Mesenchymal stem cell (in vitro differentiated cells and primary cell): ENCODE measurements at regions not wholly inside any gene's neighbourhood (a gene's known extent, or its start where the extent isn't known, plus 50 kb on each side); places are given as distances from the start of the nearest gene placed in this dataset.

Experiments used
- DNase-seq: peaks from one replicate; pipeline ENCODE4 v3.0.0-alpha.2; 2013
- H2AFZ ChIP-seq: one replicate; pipeline ENCODE4 v1.6.1; 2013; ENCODE audit warnings: low read depth, mild to moderate bottlenecking, control low read depth, inconsistent platforms, low read length, moderate library complexity
- H2AK5ac ChIP-seq: 2 replicates; pipeline ENCODE4 v1.6.1; 2013; ENCODE audit warnings: low read length, moderate library complexity, mild to moderate bottlenecking, inconsistent platforms; ENCODE audit not compliant: severe bottlenecking
- H2BK120ac ChIP-seq: one replicate; pipeline ENCODE4 v1.6.1; 2013; ENCODE audit warnings: low read depth, mild to moderate bottlenecking, inconsistent platforms, low read length, moderate library complexity
- H2BK12ac ChIP-seq, 2 experiments: one replicate each; pipeline ENCODE4 v1.6.1; 2013; ENCODE audit warnings: inconsistent platforms in 2 of 2, low read length in 2 of 2, mild to moderate bottlenecking in 2 of 2, moderate library complexity in 2 of 2, control low read depth in 1 of 2
- H2BK15ac ChIP-seq: one replicate; pipeline ENCODE4 v1.6.1; 2013; ENCODE audit warnings: mild to moderate bottlenecking, low read depth, inconsistent platforms; ENCODE audit not compliant: poor library complexity, severe bottlenecking
- H2BK5ac ChIP-seq: 2 replicates; pipeline ENCODE4 v1.6.1; 2013; ENCODE audit warnings: low read depth, mild to moderate bottlenecking, low read length, control low read depth, inconsistent platforms; ENCODE audit not compliant: poor library complexity, severe bottlenecking
- H3K14ac ChIP-seq, 2 experiments: one replicate each; pipeline ENCODE4 v1.6.1; 2013; ENCODE audit warnings: inconsistent platforms in 2 of 2, low read length in 2 of 2, control low read depth in 1 of 2, mild to moderate bottlenecking in 1 of 2, moderate library complexity in 1 of 2
- H3K18ac ChIP-seq, 2 experiments: one replicate each; pipeline ENCODE4 v1.6.1; 2013; ENCODE audit warnings: inconsistent platforms in 2 of 2, low read length in 2 of 2, control low read depth in 1 of 2, low read depth in 1 of 2, mild to moderate bottlenecking in 1 of 2
- H3K23ac ChIP-seq, 2 experiments: one replicate each; pipeline ENCODE4 v1.6.1; 2013; ENCODE audit warnings: inconsistent platforms in 2 of 2, low read length in 2 of 2, mild to moderate bottlenecking in 2 of 2, moderate library complexity in 2 of 2, control low read depth in 1 of 2
- H3K27ac ChIP-seq: 2 replicates; pipeline ENCODE4 v1.5.1; 2013; ENCODE audit warnings: mild to moderate bottlenecking, moderate library complexity, low read length, control low read depth, inconsistent platforms; ENCODE audit not compliant: poor library complexity, severe bottlenecking
- H3K27me3 ChIP-seq, 2 experiments: 2 replicates each; pipeline versions ENCODE4 v1.6.1 to v1.7.0; 2013; ENCODE audit warnings: low read length in 2 of 2, mild to moderate bottlenecking in 2 of 2, moderate library complexity in 2 of 2, control low read depth in 1 of 2, inconsistent platforms in 1 of 2; ENCODE audit not compliant: control insufficient read depth in 1 of 2, insufficient read depth in 1 of 2
- H3K36me3 ChIP-seq, 2 experiments: 2 replicates each; pipeline versions ENCODE4 v1.6.1 to v1.7.0; 2013; ENCODE audit warnings: low read length in 2 of 2, control low read depth in 1 of 2, inconsistent platforms in 1 of 2, low read depth in 1 of 2, mild to moderate bottlenecking in 1 of 2; ENCODE audit not compliant: insufficient read depth in 2 of 2, control insufficient read depth in 1 of 2
- H3K4ac ChIP-seq, 2 experiments: one replicate each; pipeline ENCODE4 v1.6.1; 2013; ENCODE audit warnings: inconsistent platforms in 2 of 2, low read length in 2 of 2, mild to moderate bottlenecking in 2 of 2, moderate library complexity in 2 of 2, control low read depth in 1 of 2, low read depth in 1 of 2
- H3K4me1 ChIP-seq: 2 replicates; pipeline ENCODE4 v1.6.1; 2013; ENCODE audit warnings: low read depth, low read length, control low read depth; ENCODE audit not compliant: control insufficient read depth, insufficient read depth
- H3K4me2 ChIP-seq: 2 replicates; pipeline ENCODE4 v1.6.1; 2013; ENCODE audit warnings: low read length, mild to moderate bottlenecking, inconsistent platforms; ENCODE audit not compliant: poor library complexity, severe bottlenecking
- H3K4me3 ChIP-seq, 2 experiments: 2 replicates each; pipeline versions ENCODE4 v1.5.1 to v1.7.0; 2013; ENCODE audit warnings: low read length in 2 of 2, mild to moderate bottlenecking in 2 of 2, control low read depth in 1 of 2, low read depth in 1 of 2; ENCODE audit not compliant: insufficient read depth in 1 of 2
- H3K79me1 ChIP-seq: replicated peaks from 2 replicates; pipeline ENCODE4 v1.6.1; 2013; ENCODE audit warnings: mild to moderate bottlenecking, control low read depth, low read length, inconsistent platforms; ENCODE audit not compliant: poor library complexity, severe bottlenecking
- H3K9ac ChIP-seq: 2 replicates; pipeline ENCODE4 v1.7.0; 2013; ENCODE audit warnings: mild to moderate bottlenecking, low read length, moderate library complexity
- H3K9me3 ChIP-seq: 2 replicates; pipeline ENCODE4 v1.7.0; 2013; ENCODE audit warnings: mild to moderate bottlenecking, low read length; ENCODE audit not compliant: control insufficient read depth
- H4K8ac ChIP-seq: one replicate; pipeline ENCODE4 v1.6.1; 2013; ENCODE audit warnings: inconsistent platforms, mild to moderate bottlenecking, low read length, moderate library complexity
- H4K91ac ChIP-seq: one replicate; pipeline ENCODE4 v1.6.1; 2013; ENCODE audit warnings: mild to moderate bottlenecking, low read length, inconsistent platforms
- WGBS: methylation state at CpG from one replicate; pipeline ENCODE4 v1.1.7; 2013; ENCODE audit warnings: mixed read lengths; 5-methylcytosine and 5-hydroxymethylcytosine counted together

GRCh38 chr13:67318860-67319259 is 88.7 kb upstream of the PCDH9 start:
- no peak overlapping the region for H4K8ac ChIP-seq
- H2BK12ac ChIP-seq = no peak overlapping the region
- no peak overlapping the region for H2BK5ac ChIP-seq
- H3K27ac ChIP-seq = no peak overlapping the region
- no peak overlapping the region for H3K4me2 ChIP-seq
- no peak overlapping the region for H2AK5ac ChIP-seq
- no peak overlapping the region for H3K4ac ChIP-seq
- H3K23ac ChIP-seq = no peak overlapping the region
- H3K9me3 ChIP-seq = no peaks in the 10 kb centered on the region
- H3K18ac ChIP-seq = no peak overlapping the region
- no peak overlapping the region for H3K4me3 ChIP-seq
- DNase-seq = no peak
- H2BK120ac ChIP-seq = no peak overlapping the region
- no peak overlapping the region for H3K9ac ChIP-seq
- H3K14ac ChIP-seq = no peak overlapping the region
- H3K36me3 ChIP-seq = no peaks in the 10 kb centered on the region
- H3K4me1 ChIP-seq = no peaks in the 10 kb centered on the region
- H2AFZ ChIP-seq = no peak overlapping the region
- H2BK15ac ChIP-seq = no peak overlapping the region
- no peaks in the 10 kb centered on the region for H3K79me1 ChIP-seq
- no peak overlapping the region for H4K91ac ChIP-seq
- no peaks in the 10 kb centered on the region for H3K27me3 ChIP-seq

GRCh38 chr13:67318398-67318797 is 88.3 kb upstream of the PCDH9 start:
- Histone ChIP-seq H3K4me3 (no peak overlapping the region), H2BK120ac (no peak overlapping the region), H3K4me1 (no peaks in the 10 kb centered on the region), H2AFZ (no peak overlapping the region), H2BK15ac (no peak overlapping the region), H3K9ac (no peak overlapping the region), H4K8ac (no peak overlapping the region), H2AK5ac (no peak overlapping the region), H3K18ac (no peak overlapping the region), H2BK12ac (no peak overlapping the region), H4K91ac (no peak overlapping the region), H3K79me1 (no peaks in the 10 kb centered on the region), H3K27ac (no peak overlapping the region), H3K23ac (no peak overlapping the region), H3K27me3 (no peaks in the 10 kb centered on the region), H3K14ac (no peak overlapping the region), H2BK5ac (no peak overlapping the region), H3K36me3 (no peaks in the 10 kb centered on the region), H3K4me2 (no peak overlapping the region), H3K4ac (no peak overlapping the region), H3K9me3 (no peaks in the 10 kb centered on the region)
- no peak for DNase-seq

GRCh38 chr13:67314405-67314804 is 84.3 kb upstream of the PCDH9 start:
- Histone ChIP-seq H3K27ac (no peak overlapping the region), H3K4me2 (no peak overlapping the region), H3K27me3 (no peaks in the 10 kb centered on the region), H4K91ac (no peak overlapping the region), H3K4me1 (no peaks in the 10 kb centered on the region), H3K4ac (no peak overlapping the region), H3K9me3 (no peaks in the 10 kb centered on the region), H3K4me3 (no peak overlapping the region), H2AFZ (no peak overlapping the region), H3K23ac (no peak overlapping the region), H2BK120ac (no peak overlapping the region), H3K36me3 (no peaks in the 10 kb centered on the region), H3K18ac (no peak overlapping the region), H2BK12ac (no peak overlapping the region), H4K8ac (no peak overlapping the region), H2BK5ac (no peak overlapping the region), H2AK5ac (no peak overlapping the region), H3K79me1 (no peaks in the 10 kb centered on the region), H3K9ac (no peak overlapping the region), H2BK15ac (no peak overlapping the region), H3K14ac (no peak overlapping the region)
- 93% methylated on average over 3 of the region's 3 CpGs for WGBS
- DNase-seq = no peak

DNA sequence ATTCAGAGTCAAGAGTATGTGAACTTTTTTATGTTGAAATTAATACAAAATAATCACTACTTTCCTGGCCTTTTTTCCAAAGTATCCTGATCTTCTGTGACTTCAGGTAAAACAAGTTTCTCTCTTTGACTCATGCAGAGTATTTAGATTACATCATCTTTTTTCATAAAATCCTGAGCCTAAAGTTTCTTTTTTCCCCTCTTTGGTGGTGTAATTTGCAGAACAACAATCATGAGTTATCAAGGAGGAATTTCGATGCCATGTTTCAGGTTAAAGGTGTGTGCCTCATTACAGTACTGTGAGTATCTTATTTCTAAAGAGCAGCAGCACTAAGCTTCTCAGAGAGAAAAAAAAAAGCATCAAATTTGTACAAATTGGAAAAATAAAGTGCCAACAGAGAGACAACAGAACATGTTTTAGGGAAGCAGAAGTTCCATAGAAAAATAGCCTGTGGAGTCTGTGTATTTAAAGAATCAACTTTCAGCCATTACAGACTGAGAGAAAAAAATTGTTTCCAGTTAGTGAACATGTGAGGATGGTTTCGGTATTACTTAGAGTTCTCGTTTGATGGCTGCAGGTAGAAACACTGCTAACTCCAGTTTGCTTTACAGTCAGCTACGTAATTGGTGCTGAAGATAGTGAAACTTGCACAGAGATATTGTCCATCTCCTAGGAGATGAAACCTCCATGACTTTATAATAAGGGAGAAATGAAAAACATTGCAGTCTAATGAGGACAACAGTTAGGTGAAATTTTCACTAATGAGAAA is 78.1 kb upstream of the PCDH9 start:
- no peak overlapping the region for H2AK5ac ChIP-seq
- no peak overlapping the region for H2BK120ac ChIP-seq
- no peak overlapping the region for H3K4me2 ChIP-seq
- no peaks in the 10 kb centered on the region for H3K4me1 ChIP-seq
- H3K36me3 ChIP-seq = no peaks in the 10 kb centered on the region
- H3K14ac ChIP-seq = no peak overlapping the region
- no peak overlapping the region for H4K8ac ChIP-seq
- no peak overlapping the region for H2BK5ac ChIP-seq
- no peak overlapping the region for H3K23ac ChIP-seq
- no peak overlapping the region for H2BK15ac ChIP-seq
- no peak overlapping the region for H3K9ac ChIP-seq
- H3K79me1 ChIP-seq = no peaks in the 10 kb centered on the region
- H2BK12ac ChIP-seq = no peak overlapping the region
- DNase-seq = no peak
- H3K4me3 ChIP-seq = no peak overlapping the region
- no peak overlapping the region for H4K91ac ChIP-seq
- H2AFZ ChIP-seq = no peak overlapping the region
- no peak overlapping the region for H3K4ac ChIP-seq
- H3K27me3 ChIP-seq = no peaks in the 10 kb centered on the region
- no peak overlapping the region for H3K18ac ChIP-seq
- no peak overlapping the region for H3K27ac ChIP-seq
- WGBS = 93% methylated on average over 3 of the region's 4 CpGs
- H3K9me3 ChIP-seq = no peaks in the 10 kb centered on the region
